GM23338 (cell line): ENCODE measurements at regions not wholly inside any gene's neighbourhood (a gene's known extent, or its start where the extent isn't known, plus 50 kb on each side); places are given as distances from the start of the nearest gene placed in this dataset.

Experiments
- CREB1 ChIP-seq: fragments of 250-450 bp; sonication (Bioruptor Pico); IDR thresholded peaks from 2 replicates; pipeline ENCODE4 v1.5.0; 2020; ENCODE audit warnings: low read depth, mild to moderate bottlenecking, moderate library complexity
- CTCF ChIP-seq, 2 experiments: fragments of 200-600 bp in 1 of 2; sonication (generic) in 1 of 2; conservative IDR thresholded peaks; 2 replicates each; pipeline versions ENCODE4 v1.5.1 to v1.6.1; 2016 to 2017; ENCODE audit warnings: antibody characterized with exemption in 2 of 2, low read depth in 2 of 2, mild to moderate bottlenecking in 2 of 2, moderate library complexity in 1 of 2
- ETS1 ChIP-seq: IDR thresholded peaks from 2 replicates; pipeline ENCODE4 v1.6.1; 2016; ENCODE audit warnings: antibody characterized with exemption
- EZH2 ChIP-seq: fragments of 200-600 bp; sonication (generic); IDR thresholded peaks from one replicate; pipeline ENCODE4 v1.8.0; 2017; ENCODE audit warnings: antibody characterized with exemption, mild to moderate bottlenecking, low read depth; ENCODE audit not compliant: unreplicated experiment
- EZH2phosphoT487 ChIP-seq: fragments of 200-600 bp; sonication (generic); IDR thresholded peaks from one replicate; pipeline ENCODE4 v1.8.1; 2018; ENCODE audit warnings: antibody characterized with exemption; ENCODE audit not compliant: unreplicated experiment
- JUNB ChIP-seq: IDR thresholded peaks from one replicate; pipeline ENCODE4 v1.6.1; 2016; ENCODE audit warnings: antibody characterized with exemption; ENCODE audit not compliant: unreplicated experiment
- NANOG ChIP-seq: IDR thresholded peaks from 2 replicates; pipeline ENCODE4 v1.6.1; 2016; ENCODE audit warnings: antibody characterized with exemption, borderline replicate concordance
- POLR2AphosphoS5 ChIP-seq: IDR thresholded peaks from 2 replicates; pipeline ENCODE4 v1.6.1; 2016; ENCODE audit warnings: antibody characterized with exemption, low read depth
- REST ChIP-seq: IDR thresholded peaks from one replicate; pipeline ENCODE4 v1.6.1; 2018; ENCODE audit warnings: antibody characterized with exemption; ENCODE audit not compliant: unreplicated experiment
- STAT1 ChIP-seq: IDR thresholded peaks from one replicate; pipeline ENCODE4 v1.6.1; 2016; ENCODE audit warnings: antibody characterized with exemption; ENCODE audit not compliant: unreplicated experiment
- ZNF114 ChIP-seq: fragments of 250-450 bp; sonication (Bioruptor Pico); IDR thresholded peaks from 2 replicates; pipeline ENCODE4 v1.5.0; 2020; ENCODE audit warnings: mild to moderate bottlenecking, moderate library complexity
- ZNF331 ChIP-seq: fragments of 250-450 bp; sonication (Bioruptor Pico); IDR thresholded peaks from 2 replicates; pipeline ENCODE4 v1.5.0; 2020; ENCODE audit warnings: low read depth, mild to moderate bottlenecking, moderate library complexity
- ZNF462 ChIP-seq: fragments of 250-450 bp; sonication (Bioruptor Pico); IDR thresholded peaks from 2 replicates; pipeline ENCODE4 v1.5.0; 2020; ENCODE audit warnings: mild to moderate bottlenecking, moderate library complexity

- no peak for TF ChIP-seq CTCF (conservative IDR thresholded peaks at IDR 0.05; ENCODE audit: low read depth in 2 of 2)
- no peak for TF ChIP-seq REST
- TF ChIP-seq ZNF331 (CRISPR knock-in tag), result no peak
- TF ChIP-seq EZH2phosphoT487, result no peak
- no peak for TF ChIP-seq EZH2
- no peak for TF ChIP-seq NANOG
- TF ChIP-seq POLR2AphosphoS5, result no peak
- no peak for TF ChIP-seq ZNF114 (CRISPR knock-in tag)
- TF ChIP-seq CREB1, result no peak
- TF ChIP-seq ETS1, result no peak
- TF ChIP-seq ZNF462 (CRISPR knock-in tag), result no peak
- no peak for TF ChIP-seq JUNB
- no peak for TF ChIP-seq STAT1
Observed at GRCh38 chr1:166391279-166392066, 224.7 kb upstream of the FAM78B start.
